NB4 (cell line): ENCODE measurements at regions not wholly inside any gene's neighbourhood (a gene's known extent, or its start where the extent isn't known, plus 50 kb on each side); places are given as distances from the start of the nearest gene placed in this dataset.
"Not testable (repeated sequence)": the region's sequence is repeated elsewhere in the genome, so short reads cannot be mapped to it uniquely, and the experiment has no call there.

Source experiments
- DNase-seq: peaks from one replicate; pipeline ENCODE4 v3.0.0; 2010; ENCODE audit warnings: low read depth
- H3K4me3 ChIP-seq: one replicate; pipeline ENCODE4 v1.5.1; 2011; ENCODE audit warnings: mild to moderate bottlenecking, low read depth, low read length, moderate library complexity
- CTCF ChIP-seq: IDR thresholded peaks from one replicate; pipeline ENCODE4 v1.5.1; 2012; ENCODE audit warnings: low read depth, low read length
- MAX ChIP-seq: IDR thresholded peaks from 2 replicates; pipeline ENCODE4 v1.6.1; 2011; ENCODE audit warnings: low read depth, low read length
- MYC ChIP-seq: IDR thresholded peaks from 2 replicates; pipeline ENCODE4 v1.6.1; 2011; ENCODE audit warnings: low read depth, low read length
- POLR2A ChIP-seq: IDR thresholded peaks from 2 replicates; pipeline ENCODE4 v1.6.1; 2011; ENCODE audit warnings: mild to moderate bottlenecking; ENCODE audit not compliant: insufficient read length; ENCODE audit errors: extremely low read depth

GRCh38 chr2:103387888-103388287, 626.1 kb downstream of the TMEM182 start:
- no peak for DNase-seq

GRCh38 chr2:103396152-103396551, 634.3 kb downstream of the TMEM182 start:
- DNase-seq, result no peak
- TF ChIP-seq MAX, result no peak
- TF ChIP-seq MYC, result no peak
- no peak for TF ChIP-seq CTCF
- no peak for TF ChIP-seq POLR2A
- H3K4me3 ChIP-seq, result no peak overlapping the region

More at GRCh38 chr2:103387888-103388287, 626.1 kb downstream of the TMEM182 start:
- no peak overlapping the region for H3K4me3 ChIP-seq
- TF ChIP-seq POLR2A (no peak), MYC (no peak), MAX (no peak), CTCF (no peak)

- no peak for TF ChIP-seq MAX
- no peak for TF ChIP-seq CTCF
- TF ChIP-seq POLR2A, result no peak
- TF ChIP-seq MYC, result no peak
- DNase-seq, result no peak
- H3K4me3 ChIP-seq, result no peak overlapping the region
Measured at GRCh38 chr2:103401621-103402020, 639.8 kb downstream of the TMEM182 start.

GRCh38 chr2:103402336-103402735, 640.5 kb downstream of the TMEM182 start:
- H3K4me3 ChIP-seq, result no peak overlapping the region
- TF ChIP-seq MAX, result no peak
- TF ChIP-seq CTCF, result no peak
- TF ChIP-seq MYC, result no peak
- TF ChIP-seq POLR2A, result no peak
- no peak for DNase-seq

- H3K4me3 ChIP-seq, result no peak overlapping the region
- DNase-seq, result no peak
- TF ChIP-seq POLR2A, result no peak
- TF ChIP-seq MAX, result peak; percentile 32; the same call in 1 of the 2 replicates
Measured at GRCh38 chr2:103402944-103403343, 641.1 kb downstream of the TMEM182 start.

- not testable (repeated sequence) for DNase-seq, H3K4me3 ChIP-seq
Measured at GRCh38 chr2:103403388-103403787, 641.6 kb downstream of the TMEM182 start.

- TF ChIP-seq MAX (no peak), MYC (no peak), POLR2A (no peak), CTCF (no peak)
- DNase-seq, result peak; percentile 15
- no peak overlapping the region for H3K4me3 ChIP-seq
Measured at GRCh38 chr2:103410221-103410620, 648.4 kb downstream of the TMEM182 start.
